ENCODE measurements at regions not wholly inside any gene's neighbourhood (a gene's known extent, or its start where the extent isn't known, plus 50 kb on each side); places are given as distances from the start of the nearest gene placed in this dataset.

DNA sequence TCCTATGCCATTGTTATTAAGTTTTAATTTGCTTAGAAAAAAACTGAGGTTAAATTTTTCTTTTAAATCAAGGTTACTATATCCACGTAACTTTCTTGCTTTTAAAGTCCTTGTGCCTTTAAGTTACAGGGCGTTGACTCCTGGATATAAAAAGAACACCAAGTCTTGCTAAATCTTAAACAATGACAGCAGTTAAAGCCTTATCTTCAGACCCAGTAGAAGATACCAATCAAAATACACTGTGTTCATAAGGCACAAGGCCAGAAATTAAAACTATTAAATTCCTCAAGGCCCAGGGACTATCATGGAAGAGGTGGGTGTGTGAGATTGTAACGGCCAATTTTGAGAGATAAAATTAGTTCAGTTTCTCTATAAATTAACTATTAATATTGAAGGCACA, 60.4 kb downstream of the PAGE2 start:
- no peak overlapping the region for H2AFZ ChIP-seq (ENCODE audit: low read length)
- no peaks in the 10 kb centered on the region for H4K20me1 ChIP-seq (ENCODE audit: insufficient read depth, low read length)
- no peak overlapping the region for H3K4me2 ChIP-seq (ENCODE audit: low read length)
- H3F3A ChIP-seq (ENCODE audit: insufficient read depth, low read length), result no peaks in the 10 kb centered on the region
- H3K36me3 ChIP-seq (ENCODE audit: insufficient read depth, low read length), result no peaks in the 10 kb centered on the region; the same call in 1 of the 2 replicates
- no peaks in the 10 kb centered on the region for H3K79me2 ChIP-seq (ENCODE audit: insufficient read depth, low read length)
- no peaks in the 10 kb centered on the region for H3K4me1 ChIP-seq (ENCODE audit: insufficient read depth, low read length, severe bottlenecking)
- no peak overlapping the region for H3K4me3 ChIP-seq (ENCODE audit: low read depth, low read length, poor library complexity, severe bottlenecking)
- H3K9me3 ChIP-seq (ENCODE audit: low read length), result no peaks in the 10 kb centered on the region
- H3K9me2 ChIP-seq (ENCODE audit: low read depth, low read length), result no peaks in the 10 kb centered on the region
- no peaks in the 10 kb centered on the region for H3K27me3 ChIP-seq (ENCODE audit: insufficient read depth, low read length)
- no peak overlapping the region for H3K9ac ChIP-seq (ENCODE audit: low read length)
- H3K27ac ChIP-seq (ENCODE audit: low read depth, low read length, poor library complexity, severe bottlenecking), result no peak overlapping the region
- no peak for TF ChIP-seq EZH2 (IDR thresholded peaks at IDR 0.05; ENCODE audit: borderline replicate concordance, low read length)
- TF ChIP-seq, protein P1, sequence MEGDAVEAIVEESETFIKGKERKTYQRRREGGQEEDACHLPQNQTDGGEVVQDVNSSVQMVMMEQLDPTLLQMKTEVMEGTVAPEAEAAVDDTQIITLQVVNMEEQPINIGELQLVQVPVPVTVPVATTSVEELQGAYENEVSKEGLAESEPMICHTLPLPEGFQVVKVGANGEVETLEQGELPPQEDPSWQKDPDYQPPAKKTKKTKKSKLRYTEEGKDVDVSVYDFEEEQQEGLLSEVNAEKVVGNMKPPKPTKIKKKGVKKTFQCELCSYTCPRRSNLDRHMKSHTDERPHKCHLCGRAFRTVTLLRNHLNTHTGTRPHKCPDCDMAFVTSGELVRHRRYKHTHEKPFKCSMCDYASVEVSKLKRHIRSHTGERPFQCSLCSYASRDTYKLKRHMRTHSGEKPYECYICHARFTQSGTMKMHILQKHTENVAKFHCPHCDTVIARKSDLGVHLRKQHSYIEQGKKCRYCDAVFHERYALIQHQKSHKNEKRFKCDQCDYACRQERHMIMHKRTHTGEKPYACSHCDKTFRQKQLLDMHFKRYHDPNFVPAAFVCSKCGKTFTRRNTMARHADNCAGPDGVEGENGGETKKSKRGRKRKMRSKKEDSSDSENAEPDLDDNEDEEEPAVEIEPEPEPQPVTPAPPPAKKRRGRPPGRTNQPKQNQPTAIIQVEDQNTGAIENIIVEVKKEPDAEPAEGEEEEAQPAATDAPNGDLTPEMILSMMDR (IDR thresholded peaks at IDR 0.05; ENCODE audit: low read length), result no peak

DNA sequence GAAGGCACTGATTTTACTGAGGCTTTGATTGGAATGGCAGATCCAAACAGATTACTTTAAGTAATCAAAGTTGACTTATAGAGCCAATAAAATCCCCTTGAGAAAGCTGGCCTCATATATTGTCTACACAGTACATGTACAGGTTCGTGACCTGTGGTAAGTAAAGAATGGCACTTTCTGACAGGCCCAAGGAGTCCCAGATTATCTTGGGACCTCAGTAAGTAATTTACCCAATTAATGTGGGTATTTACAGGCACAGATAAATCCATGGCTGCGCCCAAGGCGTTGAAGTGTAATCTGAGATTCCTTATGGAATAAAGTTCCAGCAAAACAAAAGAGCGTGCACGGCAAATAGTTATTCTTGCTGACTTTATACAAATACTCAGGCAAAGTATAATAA, 62.4 kb downstream of the PAGE2 start:
- no peak overlapping the region for H3K27ac ChIP-seq (ENCODE audit: low read depth, low read length, poor library complexity, severe bottlenecking)
- H3K4me2 ChIP-seq (ENCODE audit: low read length), result no peak overlapping the region
- no peaks in the 10 kb centered on the region for H3F3A ChIP-seq (ENCODE audit: insufficient read depth, low read length)
- H3K9me3 ChIP-seq (ENCODE audit: low read length), result no peaks in the 10 kb centered on the region
- no peaks in the 10 kb centered on the region for H3K4me1 ChIP-seq (ENCODE audit: insufficient read depth, low read length, severe bottlenecking)
- no peak overlapping the region for H3K9ac ChIP-seq (ENCODE audit: low read length)
- H4K20me1 ChIP-seq (ENCODE audit: insufficient read depth, low read length), result no peaks in the 10 kb centered on the region
- TF ChIP-seq EZH2 (IDR thresholded peaks at IDR 0.05; ENCODE audit: borderline replicate concordance, low read length), result no peak
- TF ChIP-seq, protein P1 (IDR thresholded peaks at IDR 0.05; ENCODE audit: low read length), result no peak
- no peaks in the 10 kb centered on the region for H3K36me3 ChIP-seq (ENCODE audit: insufficient read depth, low read length)
- H3K27me3 ChIP-seq (ENCODE audit: insufficient read depth, low read length), result no peaks in the 10 kb centered on the region
- no peaks in the 10 kb centered on the region for H3K9me2 ChIP-seq (ENCODE audit: low read depth, low read length)
- no peak overlapping the region for H3K4me3 ChIP-seq (ENCODE audit: low read depth, low read length, poor library complexity, severe bottlenecking)
- H2AFZ ChIP-seq (ENCODE audit: low read length), result no peak overlapping the region
- H3K79me2 ChIP-seq (ENCODE audit: insufficient read depth, low read length), result no peaks in the 10 kb centered on the region

DNA sequence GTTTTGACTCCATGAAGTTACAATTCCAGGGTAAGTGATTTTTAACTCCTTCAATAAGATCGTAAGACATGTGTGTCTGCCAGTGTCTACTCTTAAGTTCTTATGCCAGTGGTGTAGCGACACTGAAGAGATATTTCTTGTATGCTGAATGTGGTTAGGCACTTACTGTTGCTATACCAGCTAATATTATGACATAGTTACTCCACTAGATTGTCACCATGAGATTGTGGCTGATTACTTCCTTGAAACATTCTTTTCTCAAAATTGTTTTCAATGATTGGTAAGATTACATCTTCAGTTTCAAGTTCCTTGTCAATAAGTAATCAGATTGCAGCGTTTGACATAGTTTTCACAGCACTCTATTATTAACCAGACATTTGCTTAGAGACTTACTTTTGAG, 60.6 kb upstream of the PAGE5 start:
- Histone ChIP-seq H3K4me2 (ENCODE audit: low read length) (no peak overlapping the region), H3K9me3 (ENCODE audit: low read length) (no peaks in the 10 kb centered on the region), H3K9ac (ENCODE audit: low read length) (no peak overlapping the region), H3K27ac (ENCODE audit: low read depth, low read length, poor library complexity, severe bottlenecking) (no peak overlapping the region), H3K36me3 (ENCODE audit: insufficient read depth, low read length) (no peaks in the 10 kb centered on the region), H3K4me3 (ENCODE audit: low read depth, low read length, poor library complexity, severe bottlenecking) (no peak overlapping the region), H3K79me2 (ENCODE audit: insufficient read depth, low read length) (no peaks in the 10 kb centered on the region), H3F3A (ENCODE audit: insufficient read depth, low read length) (no peaks in the 10 kb centered on the region), H4K20me1 (ENCODE audit: insufficient read depth, low read length) (no peaks in the 10 kb centered on the region), H3K27me3 (ENCODE audit: insufficient read depth, low read length) (no peaks in the 10 kb centered on the region), H2AFZ (ENCODE audit: low read length) (no peak overlapping the region), H3K4me1 (ENCODE audit: insufficient read depth, low read length, severe bottlenecking) (peaks cover 15% of the 10 kb centered on the region), H3K9me2 (ENCODE audit: low read depth, low read length) (no peaks in the 10 kb centered on the region)
- no peak for TF ChIP-seq EZH2 (IDR thresholded peaks at IDR 0.05; ENCODE audit: borderline replicate concordance, low read length)
- TF ChIP-seq, protein P1 (IDR thresholded peaks at IDR 0.05; ENCODE audit: low read length), result no peak
